A673 (cell line): ENCODE measurements at regions not wholly inside any gene's neighbourhood (a gene's known extent, or its start where the extent isn't known, plus 50 kb on each side); places are given as distances from the start of the nearest gene placed in this dataset.

Source experiments
- EZH2 ChIP-seq: fragments of 200-600 bp; sonication (generic); IDR thresholded peaks from 2 replicates; pipeline ENCODE4 v1.6.1; 2017; ENCODE audit warnings: borderline replicate concordance, low read depth, mild to moderate bottlenecking, mixed read lengths, antibody characterized with exemption, low read length; ENCODE audit not compliant: poor library complexity, severe bottlenecking
- TF ChIP-seq, protein P1 (sequence below): fragments of 300-800, 200-600 bp; sonication (generic); conservative IDR thresholded peaks from 2 replicates; pipeline ENCODE4 v1.5.1; 2017; ENCODE audit warnings: low read depth, mild to moderate bottlenecking, antibody characterized with exemption, low read length, moderate library complexity, mixed read lengths

DNA sequence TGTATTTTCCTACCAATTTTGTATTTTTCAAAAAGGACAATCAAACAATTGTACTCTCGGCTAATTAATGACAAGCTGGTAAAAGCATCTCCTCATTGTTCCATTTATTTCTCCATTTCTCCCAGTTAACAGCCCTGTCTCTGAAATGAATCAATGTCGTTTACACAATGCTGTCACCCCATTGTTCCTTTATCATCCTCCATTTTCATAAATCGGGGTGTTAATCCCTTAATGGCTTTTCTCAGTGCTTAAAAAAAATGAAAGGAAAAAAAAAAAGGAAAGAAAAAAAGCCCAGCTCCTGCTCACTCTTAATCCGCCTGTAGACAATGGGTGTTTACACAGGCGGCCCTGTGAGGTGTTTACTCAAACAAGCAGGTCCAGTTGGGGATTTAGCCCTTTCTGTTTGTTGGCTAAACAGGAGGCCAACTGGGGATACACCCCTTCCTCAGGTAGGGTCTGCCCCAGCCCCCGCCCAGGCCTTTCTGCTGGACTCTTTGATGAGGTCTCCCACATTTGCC lies 86.8 kb upstream of the SALL1 start:
- TF ChIP-seq, protein P1, sequence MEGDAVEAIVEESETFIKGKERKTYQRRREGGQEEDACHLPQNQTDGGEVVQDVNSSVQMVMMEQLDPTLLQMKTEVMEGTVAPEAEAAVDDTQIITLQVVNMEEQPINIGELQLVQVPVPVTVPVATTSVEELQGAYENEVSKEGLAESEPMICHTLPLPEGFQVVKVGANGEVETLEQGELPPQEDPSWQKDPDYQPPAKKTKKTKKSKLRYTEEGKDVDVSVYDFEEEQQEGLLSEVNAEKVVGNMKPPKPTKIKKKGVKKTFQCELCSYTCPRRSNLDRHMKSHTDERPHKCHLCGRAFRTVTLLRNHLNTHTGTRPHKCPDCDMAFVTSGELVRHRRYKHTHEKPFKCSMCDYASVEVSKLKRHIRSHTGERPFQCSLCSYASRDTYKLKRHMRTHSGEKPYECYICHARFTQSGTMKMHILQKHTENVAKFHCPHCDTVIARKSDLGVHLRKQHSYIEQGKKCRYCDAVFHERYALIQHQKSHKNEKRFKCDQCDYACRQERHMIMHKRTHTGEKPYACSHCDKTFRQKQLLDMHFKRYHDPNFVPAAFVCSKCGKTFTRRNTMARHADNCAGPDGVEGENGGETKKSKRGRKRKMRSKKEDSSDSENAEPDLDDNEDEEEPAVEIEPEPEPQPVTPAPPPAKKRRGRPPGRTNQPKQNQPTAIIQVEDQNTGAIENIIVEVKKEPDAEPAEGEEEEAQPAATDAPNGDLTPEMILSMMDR, result no peak
- TF ChIP-seq EZH2, result no peak
